ENCODE measurements at regions not wholly inside any gene's neighbourhood (a gene's known extent, or its start where the extent isn't known, plus 50 kb on each side); places are given as distances from the start of the nearest gene placed in this dataset.
"Not testable (repeated sequence)": the region's sequence is repeated elsewhere in the genome, so short reads cannot be mapped to it uniquely, and the experiment has no call there.

GRCh38 chr10:3935933-3936359 is 150.9 kb upstream of the KLF6 start:
- no peak for DNase-seq

GRCh38 chr10:3935141-3935540 is 150.1 kb upstream of the KLF6 start:
- peak; percentile 88 for DNase-seq

GRCh38 chr10:3933733-3934132 is 148.7 kb upstream of the KLF6 start:
- no peak for DNase-seq

- DNase-seq = no peak
Measured at GRCh38 chr10:3932597-3933375, 147.8 kb upstream of the KLF6 start.

- no peak for DNase-seq
Measured at GRCh38 chr10:3931901-3932300, 146.9 kb upstream of the KLF6 start.

- no peak for DNase-seq
Measured at GRCh38 chr10:3931224-3931623, 146.2 kb upstream of the KLF6 start.

- DNase-seq = no peak
Measured at GRCh38 chr10:3928569-3928968, 143.6 kb upstream of the KLF6 start.

- no peak for DNase-seq
Measured at GRCh38 chr10:3928078-3928477, 143.1 kb upstream of the KLF6 start.

GRCh38 chr10:3926675-3927525 is 141.9 kb upstream of the KLF6 start:
- no peak for DNase-seq

- no peak for DNase-seq
Measured at GRCh38 chr10:3926258-3926657, 141.2 kb upstream of the KLF6 start.

GRCh38 chr10:3925184-3925583 is 140.2 kb upstream of the KLF6 start:
- no peak for DNase-seq

GRCh38 chr10:3924344-3924743 is 139.3 kb upstream of the KLF6 start:
- DNase-seq = no peak

- no peak for DNase-seq
Measured at GRCh38 chr10:3923033-3923432, 138.0 kb upstream of the KLF6 start.

GRCh38 chr10:3919709-3920308 is 134.8 kb upstream of the KLF6 start:
- no peak for DNase-seq

GRCh38 chr10:3917392-3917791 is 132.4 kb upstream of the KLF6 start:
- not testable (repeated sequence) for DNase-seq

- no peak for DNase-seq
Measured at GRCh38 chr10:3914733-3915132, 129.7 kb upstream of the KLF6 start.

GRCh38 chr10:3911713-3912442 is 126.9 kb upstream of the KLF6 start:
- DNase-seq = no peak

- DNase-seq = no peak
Measured at GRCh38 chr10:3911241-3911640, 126.2 kb upstream of the KLF6 start.

GRCh38 chr10:3909339-3909738 is 124.3 kb upstream of the KLF6 start:
- no peak for DNase-seq

GRCh38 chr10:3908183-3908582 is 123.2 kb upstream of the KLF6 start:
- DNase-seq = no peak

- DNase-seq = no peak
Measured at GRCh38 chr10:3907514-3907913, 122.5 kb upstream of the KLF6 start.

- DNase-seq = no peak
Measured at GRCh38 chr10:3906511-3907111, 121.6 kb upstream of the KLF6 start.
